NCI-H2196 treated with DMSO at 0.1 percent for 48 hours (cell line): ENCODE measurements at regions not wholly inside any gene's neighbourhood (a gene's known extent, or its start where the extent isn't known, plus 50 kb on each side); places are given as distances from the start of the nearest gene placed in this dataset.

ENCODE experiments used
- DNase-seq: peaks from one replicate; lab custom pipeline; 2025; ENCODE audit not compliant: unreplicated experiment; lab: John Stamatoyannopoulos, UW

DNA sequence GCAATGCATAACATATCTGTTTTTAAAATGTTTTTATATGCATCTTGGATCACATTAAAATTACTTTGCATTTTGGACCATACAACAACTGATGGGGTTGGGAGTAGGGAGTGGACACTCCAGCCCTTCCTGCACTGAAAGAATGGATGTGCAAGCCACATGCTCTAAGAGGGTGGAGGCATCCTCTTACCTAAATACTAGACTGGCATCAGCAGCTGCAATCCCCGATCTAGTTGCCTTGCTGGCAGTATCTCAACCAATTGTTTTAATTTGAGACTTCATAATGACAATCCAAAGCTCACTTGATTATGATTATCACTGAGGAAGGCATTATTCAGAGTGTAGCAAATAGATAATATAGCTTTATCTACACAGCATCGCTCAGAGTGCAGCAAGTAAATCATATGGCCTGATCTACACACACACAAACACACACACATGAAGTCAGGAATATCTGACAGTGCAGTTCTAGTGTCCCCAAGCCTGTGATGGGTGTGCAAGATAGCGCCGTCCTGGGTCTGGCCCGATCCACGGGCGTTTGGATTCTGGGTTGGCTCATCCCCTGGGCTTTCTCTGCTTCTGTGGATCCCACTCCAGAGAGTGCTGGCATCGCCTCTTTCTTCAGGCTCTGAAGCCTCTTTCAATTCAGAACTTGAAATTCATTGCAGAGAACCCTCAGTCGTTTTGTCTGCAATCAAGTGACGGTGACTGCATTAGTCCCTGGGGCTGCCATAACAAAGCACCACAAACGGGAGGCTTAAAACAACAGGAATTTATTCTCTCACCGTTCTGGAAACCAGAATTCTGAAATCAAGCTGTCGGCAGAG is 181.3 kb downstream of the ETS2 start:
- no peak for DNase-seq

DNA sequence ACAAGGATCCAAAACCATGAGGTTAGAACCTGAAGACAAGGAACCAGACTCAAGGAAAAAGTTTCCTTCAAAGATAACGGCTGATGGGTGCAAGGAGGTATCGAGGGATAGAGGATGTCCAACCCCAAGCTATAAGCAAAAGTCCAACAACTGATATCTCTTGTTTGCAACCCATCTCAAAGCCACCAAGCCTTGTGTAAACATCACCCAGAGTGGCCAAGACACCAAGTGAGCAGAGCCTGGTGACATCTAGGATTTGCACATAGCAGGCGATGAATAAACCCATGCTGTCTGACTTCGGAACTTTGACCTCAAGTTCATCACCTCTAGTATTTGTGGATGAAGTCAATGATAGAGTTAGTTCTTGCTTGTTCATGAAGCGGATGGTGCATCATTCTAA is 180.7 kb downstream of the ETS2 start:
- no peak for DNase-seq

DNA sequence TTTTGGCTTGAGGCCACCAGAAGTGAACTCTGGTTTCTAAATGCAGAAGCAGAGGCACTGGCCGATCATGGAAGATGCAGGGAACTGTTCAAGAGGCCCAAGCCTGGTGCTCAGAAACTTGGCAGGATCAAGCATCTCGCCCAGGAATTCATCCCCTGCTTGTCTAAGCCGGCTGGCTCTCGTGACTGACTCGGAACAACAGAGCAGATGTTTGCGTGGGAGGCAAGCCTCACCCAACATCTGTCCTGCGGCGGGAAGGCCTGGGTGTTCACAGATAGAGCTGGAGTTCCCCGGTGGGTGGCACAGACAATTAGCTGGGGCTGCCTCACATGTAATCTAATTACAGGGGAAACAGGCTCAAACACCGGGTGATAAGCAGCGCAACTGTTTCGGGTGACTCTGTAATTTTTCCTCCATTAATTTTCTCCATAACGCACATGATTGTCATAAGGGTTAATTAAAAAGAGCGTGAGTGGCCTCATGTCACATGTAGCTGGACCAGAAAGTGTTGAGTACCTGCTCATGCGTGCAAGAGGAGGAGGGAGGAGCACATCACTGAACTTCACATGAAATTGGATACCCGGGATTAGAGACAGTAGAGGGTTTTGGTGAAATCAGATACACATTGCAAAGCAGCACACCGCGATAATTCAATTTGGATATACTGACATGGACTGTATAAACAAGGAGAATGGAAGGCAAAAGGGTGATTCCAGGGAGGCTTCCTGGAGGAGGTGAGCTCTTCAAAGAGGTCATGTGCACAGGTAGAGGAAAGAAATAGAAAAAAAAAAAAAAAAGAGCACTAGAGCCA is 180.0 kb downstream of the ETS2 start:
- no peak for DNase-seq

DNA sequence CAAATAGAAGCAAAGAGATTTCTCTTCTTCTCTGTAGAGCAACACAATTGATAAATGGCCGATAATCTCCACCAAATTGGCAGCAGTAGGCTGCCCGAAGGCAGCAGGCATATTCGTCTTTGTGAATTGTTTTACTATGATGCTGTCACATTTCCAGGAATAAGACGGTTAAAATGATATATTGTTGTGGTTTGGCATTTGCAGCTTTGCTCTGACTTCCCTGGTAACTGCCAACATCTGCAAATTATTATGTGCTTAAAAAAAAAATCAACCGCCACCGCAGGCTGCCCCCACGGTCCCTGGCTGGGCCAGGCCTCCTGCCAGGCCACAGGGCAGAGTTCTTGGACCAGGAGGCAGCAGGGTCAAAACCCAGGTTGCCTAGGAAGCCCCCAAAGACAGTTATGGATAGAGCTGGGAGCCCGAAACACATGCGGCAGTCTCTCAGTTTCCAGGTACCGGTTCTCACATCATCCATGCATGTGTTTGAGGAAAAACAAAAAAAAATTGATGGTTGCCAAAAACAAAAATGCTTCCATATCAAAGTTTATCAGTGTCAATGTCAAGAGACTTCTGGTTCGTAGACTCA is 179.3 kb downstream of the ETS2 start:
- no peak for DNase-seq

DNA sequence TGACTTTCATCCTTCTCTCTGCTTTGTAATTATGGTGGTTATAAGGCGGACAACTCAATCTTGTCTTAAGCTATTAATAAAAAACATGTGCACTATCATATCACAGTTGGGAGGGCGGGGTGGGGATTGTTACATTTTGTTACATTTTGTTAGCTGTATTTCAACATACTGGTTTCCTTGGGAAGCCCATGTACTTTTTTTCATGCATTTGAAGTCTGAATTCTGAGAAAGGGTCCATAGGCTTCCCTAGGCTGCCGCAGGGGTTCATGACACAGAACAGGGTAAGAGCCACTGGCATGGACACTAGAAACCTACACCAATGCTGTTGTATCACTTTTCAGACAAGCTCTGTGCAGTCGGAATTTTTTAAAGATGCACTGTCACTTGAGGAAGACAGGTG is 178.8 kb downstream of the ETS2 start:
- DNase-seq: no peak

DNA sequence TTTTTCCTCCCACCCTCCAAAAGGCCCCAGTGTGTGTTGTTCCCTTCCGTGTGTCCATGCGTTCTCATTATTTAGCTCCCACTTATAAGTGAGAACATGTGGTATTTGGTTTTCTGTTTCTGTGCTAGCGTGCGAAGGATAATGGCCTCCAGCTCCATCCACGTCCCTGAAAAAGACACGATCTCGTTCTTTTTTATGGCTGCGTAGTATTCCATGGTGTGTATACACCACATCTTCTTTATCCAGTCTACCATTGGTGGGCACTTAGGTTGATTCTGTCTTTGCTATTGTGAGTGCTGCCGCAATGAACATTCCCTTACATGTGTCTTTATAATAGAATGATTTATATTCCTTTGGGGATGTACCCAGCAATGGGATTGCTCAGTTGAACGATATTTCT is 177.8 kb downstream of the ETS2 start:
- DNase-seq: no peak

DNA sequence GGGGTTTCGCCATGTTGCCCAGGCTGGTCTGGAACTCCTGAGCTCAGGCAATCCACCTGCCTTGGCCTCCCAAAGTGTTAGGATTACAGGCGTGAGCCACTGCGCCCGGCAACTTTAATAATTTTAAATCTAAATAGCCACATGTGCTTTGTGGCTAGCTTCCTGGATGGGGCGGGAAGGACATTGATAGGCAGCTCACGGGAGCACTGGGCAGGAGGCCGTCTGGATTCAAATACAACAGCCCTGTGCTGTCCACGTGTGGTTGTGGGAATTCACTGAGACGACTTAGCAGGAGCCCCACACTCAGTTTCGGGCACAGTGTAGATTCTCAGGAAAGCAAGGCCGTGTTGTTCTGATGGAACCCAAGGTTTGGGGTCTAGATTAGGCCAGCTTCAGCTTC is 177.1 kb downstream of the ETS2 start:
- DNase-seq: no peak

DNA sequence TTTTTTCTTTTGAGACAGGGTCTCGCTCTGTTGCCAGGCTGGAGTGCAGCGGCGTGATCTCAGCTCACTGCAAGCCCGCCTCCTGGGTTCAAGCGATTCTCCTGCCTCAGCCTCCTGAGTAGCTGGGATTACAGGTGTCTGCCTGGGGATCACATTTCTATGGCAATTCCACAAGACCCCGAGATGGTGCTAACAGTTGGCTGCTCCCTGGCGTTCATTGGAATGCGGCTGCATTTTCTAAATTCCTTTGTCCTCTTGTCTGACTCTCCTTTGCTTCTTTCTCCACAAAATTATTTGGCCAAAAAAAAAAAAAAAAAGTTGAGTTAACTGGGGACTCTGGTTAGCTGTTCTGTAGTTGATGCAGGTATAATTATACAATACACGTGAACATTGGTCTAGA is 176.4 kb downstream of the ETS2 start:
- no peak for DNase-seq

DNA sequence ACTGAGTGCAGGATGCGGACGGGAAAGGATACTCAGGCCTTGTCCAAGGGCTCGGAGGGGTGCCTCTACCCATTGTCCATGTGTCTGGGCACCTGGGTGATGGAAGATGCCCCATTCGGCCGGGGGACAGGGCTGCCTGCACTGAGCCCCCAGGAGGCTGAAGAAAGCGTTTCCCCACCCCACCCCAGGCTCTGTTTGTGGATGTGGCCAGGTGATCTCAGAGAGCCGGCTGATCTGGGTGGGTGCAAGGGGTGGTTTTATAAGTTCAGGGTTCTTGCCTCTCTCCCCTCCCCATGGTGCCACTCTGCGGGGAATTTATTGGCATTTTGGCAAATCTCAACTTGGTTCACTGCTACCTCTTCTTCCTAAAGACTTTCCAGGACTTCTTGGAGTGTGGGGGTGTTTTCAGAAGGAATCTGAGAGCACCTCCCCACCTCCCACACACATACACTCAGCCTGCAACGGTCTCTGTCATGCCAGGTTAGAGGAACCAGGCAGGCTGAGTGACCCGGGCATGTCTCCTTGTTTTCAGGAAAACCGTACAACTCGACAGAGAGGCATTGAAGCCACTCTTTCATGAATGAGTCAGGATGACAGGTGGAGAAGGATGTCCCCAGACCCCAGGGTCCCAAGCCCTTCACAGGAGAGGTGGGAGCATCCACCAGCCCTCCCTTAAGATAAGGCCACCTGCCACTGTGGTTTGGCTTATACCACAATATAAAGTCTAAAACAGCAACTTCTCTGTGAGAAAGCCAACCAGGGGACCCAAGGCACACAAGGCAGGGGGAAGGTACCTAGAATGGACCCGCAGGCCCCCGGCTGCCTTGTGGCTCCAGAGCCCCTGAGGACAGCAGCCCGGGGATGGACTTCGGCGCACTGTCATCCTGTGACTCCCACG is 174.9 kb downstream of the ETS2 start:
- DNase-seq: no peak

DNA sequence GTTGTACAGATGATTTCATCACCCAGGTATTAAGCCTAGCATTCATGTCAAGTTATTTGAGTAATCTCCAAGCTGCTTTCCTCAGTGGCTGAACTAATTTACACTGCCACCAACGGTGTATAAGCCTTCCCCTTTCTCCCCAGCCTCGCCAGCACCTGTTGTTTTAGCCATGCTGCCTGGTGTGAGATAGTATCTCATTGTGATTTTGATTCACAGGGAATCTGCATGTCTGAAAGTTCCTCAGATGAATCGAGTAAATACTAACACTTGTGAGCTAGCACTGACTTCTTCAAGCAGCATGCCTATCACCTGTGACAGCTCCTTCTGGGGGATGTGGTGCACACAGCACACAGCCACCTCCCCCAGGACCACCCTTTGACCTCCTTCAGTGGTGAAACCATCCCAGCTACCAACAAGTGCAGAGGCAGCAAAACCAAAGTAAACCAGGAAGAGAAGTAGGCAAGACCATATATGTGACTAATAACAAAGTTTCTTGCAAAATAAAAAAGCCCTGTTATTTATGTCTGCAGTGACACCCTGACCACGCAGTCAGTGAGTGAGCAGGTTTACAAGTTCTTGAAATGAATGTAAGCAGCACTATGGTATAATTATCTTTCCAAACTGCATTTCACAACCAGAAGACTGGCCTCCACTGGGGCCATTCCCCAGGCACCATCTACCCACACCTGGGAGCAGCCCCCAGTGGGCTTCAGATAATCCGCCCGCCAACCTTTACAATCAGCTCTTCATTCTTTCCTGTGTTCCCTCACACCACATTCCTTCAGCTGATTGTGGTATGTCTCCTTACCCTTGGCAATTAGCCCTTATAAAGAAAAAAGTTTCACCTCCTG is 173.8 kb downstream of the ETS2 start:
- DNase-seq: no peak

DNA sequence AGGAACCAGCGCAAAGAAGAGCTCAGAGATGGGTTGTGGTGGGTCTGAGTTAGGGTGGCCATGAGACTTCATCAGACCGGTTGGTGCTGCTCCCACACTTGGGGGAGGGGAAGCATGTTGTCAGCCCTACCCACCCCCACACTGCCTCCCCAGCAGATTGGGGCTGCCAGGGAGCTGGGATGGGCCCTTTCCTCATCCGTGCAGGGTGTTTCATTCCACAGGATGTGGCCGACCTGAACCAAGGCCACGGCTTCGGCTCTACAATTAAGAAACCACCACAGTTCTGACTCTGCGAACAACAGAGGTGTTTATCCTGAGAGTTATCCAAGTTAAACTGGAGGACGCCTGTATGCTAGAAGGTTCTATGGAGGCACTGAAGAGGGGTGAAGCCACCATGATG is 171.2 kb downstream of the ETS2 start:
- DNase-seq: no peak

DNA sequence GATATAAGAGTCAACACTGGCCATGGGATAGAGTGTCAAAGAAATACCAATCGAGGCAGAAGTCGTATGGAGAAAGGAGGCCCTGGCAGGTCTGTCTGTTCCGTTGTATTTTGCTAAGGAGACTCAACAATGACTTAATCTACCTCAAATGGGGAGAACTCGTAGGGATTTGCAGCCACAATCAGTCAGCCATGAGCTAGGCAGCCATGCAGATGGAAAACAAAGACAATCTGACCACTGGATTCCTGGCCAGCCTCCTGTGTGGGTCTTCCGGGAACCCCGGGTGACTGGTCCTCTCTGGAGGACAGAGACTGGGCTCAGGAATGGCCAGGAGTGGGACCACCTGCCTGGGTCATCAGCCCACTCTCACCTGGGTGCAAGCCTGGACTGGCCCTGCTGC is 167.8 kb downstream of the ETS2 start:
- DNase-seq: no peak

DNA sequence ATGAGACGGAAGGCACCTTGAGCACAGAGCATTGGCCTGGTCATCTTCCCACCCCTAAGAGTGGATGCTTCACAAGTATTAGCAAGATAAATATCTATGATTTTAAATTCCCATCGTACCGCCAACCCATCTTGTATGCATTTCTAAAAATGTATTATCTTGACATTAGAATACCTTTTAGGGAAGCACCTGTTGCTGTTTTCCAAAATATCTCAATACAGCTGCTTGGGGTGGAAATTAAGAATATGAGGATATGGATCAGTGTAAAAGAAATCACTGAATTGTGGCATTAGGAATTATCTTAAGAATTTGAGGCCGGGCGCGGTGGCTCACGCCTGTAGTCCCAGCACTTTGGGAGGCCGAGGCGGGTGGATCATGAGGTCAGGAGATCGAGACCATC is 166.3 kb downstream of the ETS2 start:
- no peak for DNase-seq

DNA sequence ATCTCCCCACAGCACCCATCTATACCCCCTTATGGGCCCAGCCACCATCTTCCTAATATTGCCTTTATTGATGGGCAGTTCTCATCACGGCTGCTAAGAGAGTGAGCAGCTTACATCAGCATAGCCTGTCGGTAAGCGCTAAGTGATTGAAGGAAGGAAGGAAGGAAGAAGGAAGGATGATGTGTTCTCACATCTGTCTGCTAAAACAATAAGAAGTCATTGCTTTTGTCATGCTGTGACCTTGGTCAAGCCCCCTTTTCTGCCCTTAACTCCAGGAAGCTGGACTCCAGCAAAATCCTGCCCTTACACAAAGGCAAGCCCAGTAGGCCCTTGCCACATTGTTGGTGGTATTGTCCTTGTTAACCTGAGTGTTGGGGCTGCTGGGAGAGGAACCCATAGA is 165.0 kb downstream of the ETS2 start:
- no peak for DNase-seq

DNA sequence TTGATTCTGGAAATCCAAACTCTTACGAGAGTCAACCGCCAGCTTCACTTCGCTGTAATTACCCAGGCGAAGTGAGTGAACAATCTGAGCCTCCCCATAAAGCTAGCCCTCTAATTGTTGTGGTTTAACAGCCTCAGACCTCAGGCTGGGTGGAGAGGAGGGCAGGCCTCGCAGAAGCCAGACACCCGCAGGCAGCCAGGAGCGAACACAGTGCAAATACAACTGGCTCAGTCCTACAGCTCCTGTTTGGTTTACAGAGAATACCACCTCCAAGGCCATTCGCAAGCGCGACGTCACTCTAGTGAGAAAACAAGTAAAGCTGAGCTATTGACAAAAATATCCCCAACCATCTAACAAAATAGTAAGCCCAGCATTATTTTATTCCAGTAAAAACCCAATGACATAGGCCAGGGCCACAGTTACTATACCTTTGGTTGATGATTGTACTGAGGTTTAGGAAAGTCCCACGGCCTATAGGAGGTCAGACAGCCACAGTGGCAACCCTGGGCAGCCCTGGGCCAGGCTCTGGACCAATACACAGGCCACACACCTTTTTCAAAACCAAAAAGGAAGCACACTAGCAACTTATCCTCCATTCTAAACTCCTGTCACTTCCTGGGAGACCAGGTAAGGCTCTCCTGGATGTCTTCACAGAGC is 163.3 kb downstream of the ETS2 start:
- DNase-seq: no peak

DNA sequence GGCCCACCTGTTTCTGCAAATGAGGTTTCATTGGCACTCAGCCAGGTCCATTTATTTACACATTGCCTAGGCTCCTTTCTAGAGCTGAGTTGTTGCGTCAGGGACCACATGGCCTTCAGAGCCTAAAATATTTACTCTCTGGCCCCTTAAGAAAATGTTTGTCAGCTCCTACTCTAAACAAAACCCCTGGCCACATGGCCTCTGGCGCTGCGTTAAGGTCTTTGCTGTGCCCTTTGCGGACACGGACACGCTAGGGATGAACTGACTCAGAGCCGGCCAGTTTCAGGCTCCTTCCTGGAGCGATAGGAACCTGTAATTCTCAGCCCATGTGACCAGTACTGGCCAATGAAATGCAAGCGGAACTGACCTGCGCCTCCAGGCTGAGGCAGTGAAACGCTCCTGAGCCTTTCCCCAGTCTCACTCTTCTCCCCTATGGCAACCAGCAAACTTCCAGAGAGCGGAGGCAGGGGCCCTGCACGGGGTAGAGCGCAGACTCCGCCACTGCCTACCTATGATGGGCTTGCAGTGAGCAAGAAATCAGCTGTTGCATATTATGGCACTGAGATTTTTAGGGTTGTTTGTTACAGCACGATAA is 160.3 kb downstream of the ETS2 start:
- DNase-seq: peak; percentile 77

DNA sequence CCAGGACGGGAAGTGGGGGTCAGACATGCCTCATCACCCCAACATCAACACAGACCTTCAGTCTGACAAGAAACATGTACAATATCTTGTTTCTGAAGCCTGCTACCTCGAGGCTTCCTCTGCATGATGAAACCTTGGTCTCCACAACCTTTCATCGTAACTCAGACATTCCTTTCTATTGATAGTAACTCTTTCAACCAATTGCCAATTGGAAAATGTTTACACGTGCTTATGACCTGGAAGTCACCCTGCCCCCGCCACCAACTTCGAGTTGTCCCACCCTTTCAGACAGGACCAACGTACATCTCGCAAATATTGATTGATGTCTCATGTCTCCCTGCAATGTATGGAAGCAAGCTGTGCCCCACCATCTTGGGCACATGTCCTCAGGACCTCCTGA is 159.5 kb downstream of the ETS2 start:
- DNase-seq: no peak

DNA sequence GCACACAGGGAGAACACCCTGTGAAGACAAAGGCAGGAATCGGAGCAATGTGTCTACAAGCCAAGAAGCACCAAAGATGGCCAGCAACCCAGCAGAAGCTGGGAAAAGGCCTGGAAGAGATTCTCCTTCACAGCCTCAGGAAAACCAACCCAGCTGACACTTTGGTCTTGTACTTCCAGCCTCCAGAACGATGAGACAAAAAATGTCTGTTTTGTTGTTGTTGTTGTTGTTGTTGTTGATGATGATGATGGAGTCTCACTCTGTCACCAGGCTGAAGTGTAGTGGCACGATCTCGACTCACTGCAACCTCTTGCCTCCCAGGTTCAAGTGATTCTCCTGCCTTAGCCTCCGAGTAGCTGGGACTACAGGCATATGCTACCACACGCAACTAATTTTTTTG is 157.3 kb downstream of the ETS2 start:
- no peak for DNase-seq

DNA sequence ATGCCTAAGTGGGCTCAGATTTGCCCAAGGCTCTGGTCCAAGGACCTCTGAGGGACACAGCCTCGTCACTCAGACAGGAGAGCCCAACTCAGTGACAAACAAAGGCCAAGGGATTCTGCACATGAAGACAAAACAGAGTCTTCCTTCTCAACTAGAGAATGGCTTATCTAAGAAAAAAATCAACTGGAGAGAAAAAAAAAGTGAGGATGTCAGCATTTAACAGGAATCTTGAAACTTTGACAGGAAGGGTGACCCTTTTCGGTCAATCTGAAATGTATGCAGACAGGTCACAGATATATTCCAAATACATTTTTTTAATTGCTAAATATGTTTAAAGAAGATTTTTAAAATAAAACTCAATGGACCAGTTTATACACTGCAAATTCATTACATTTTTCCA is 154.5 kb downstream of the ETS2 start:
- no peak for DNase-seq
